ENCODE measurements at regions not wholly inside any gene's neighbourhood (a gene's known extent, or its start where the extent isn't known, plus 50 kb on each side); places are given as distances from the start of the nearest gene placed in this dataset.

- Histone ChIP-seq H3K36me3 (ENCODE audit: control insufficient read depth in 2 of 2, extremely low read depth in 1 of 2, insufficient read depth in 1 of 2, low read length in 1 of 2) (no peaks in the 10 kb centered on the region), H3K4me3 (ENCODE audit: control insufficient read depth in 1 of 2, extremely low read depth in 1 of 2, low read length in 1 of 2) (no peak overlapping the region), H3K4me1 (ENCODE audit: control insufficient read depth in 1 of 2, extremely low read depth in 1 of 2, insufficient read depth in 2 of 2, low read length in 2 of 2) (no peaks in the 10 kb centered on the region), H3K27ac (ENCODE audit: low read length) (no peak overlapping the region), H3K27me3 (replicated peaks in 1 of 2; ENCODE audit: control insufficient read depth in 2 of 2, extremely low read depth in 1 of 2, insufficient read depth in 2 of 2, low read length in 1 of 2) (no peaks in the 10 kb centered on the region), H3K9me3 (no peaks in the 10 kb centered on the region)
- ChIA-PET CTCF (no interaction called here), POLR2A (no interaction called here)
- Mint-ChIP-seq H3K9me3 (no peaks in the 10 kb centered on the region), H3K27me3 (peaks cover 13 to 33% of the 10 kb centered on the region in 2 donors), H3K4me3 (no peak overlapping the region), H3K36me3 (no peaks in the 10 kb centered on the region), H3K27ac (no peak overlapping the region), H3K4me1 (no peaks in the 10 kb centered on the region)
- DNase-seq (no peak), ATAC-seq (replicated peaks in 1 of 4) (no peak)
- WGBS (ENCODE audit: insufficient coverage): no CpG with 5 or more reads among the region's 7 CpGs
Measured at GRCh38 chrX:107561468-107562215, 66.7 kb upstream of the PRPS1 start.

- no peaks in the 10 kb centered on the region for H3K36me3 Mint-ChIP-seq
- H3K27me3 ChIP-seq (replicated peaks in 1 of 2; ENCODE audit: control insufficient read depth in 2 of 2, extremely low read depth in 1 of 2, insufficient read depth in 2 of 2, low read length in 1 of 2): no peaks in the 10 kb centered on the region
- no peak for DNase-seq
- no peaks in the 10 kb centered on the region for H3K9me3 ChIP-seq
- H3K9me3 Mint-ChIP-seq: no peaks in the 10 kb centered on the region
- no peak overlapping the region for H3K27ac ChIP-seq (ENCODE audit: low read length)
- CTCF ChIA-PET: no interaction called here
- ATAC-seq (replicated peaks in 1 of 4): no peak
- H3K4me1 Mint-ChIP-seq: no peaks in the 10 kb centered on the region
- POLR2A ChIA-PET: no interaction called here
- H3K4me1 ChIP-seq (ENCODE audit: control insufficient read depth in 1 of 2, extremely low read depth in 1 of 2, insufficient read depth in 2 of 2, low read length in 2 of 2): no peaks in the 10 kb centered on the region
- 63% methylated on average over 2 of the region's 3 CpGs for WGBS (ENCODE audit: insufficient coverage)
- H3K27ac Mint-ChIP-seq: no peak overlapping the region
- H3K36me3 ChIP-seq (ENCODE audit: control insufficient read depth in 2 of 2, extremely low read depth in 1 of 2, insufficient read depth in 1 of 2, low read length in 1 of 2): no peaks in the 10 kb centered on the region
- H3K27me3 Mint-ChIP-seq: peaks cover 16 to 33% of the 10 kb centered on the region in 2 donors
- H3K4me3 ChIP-seq (ENCODE audit: control insufficient read depth in 1 of 2, extremely low read depth in 1 of 2, low read length in 1 of 2): no peak overlapping the region
- no peak overlapping the region for H3K4me3 Mint-ChIP-seq
Measured at GRCh38 chrX:107562482-107562881, 65.8 kb upstream of the PRPS1 start.

GRCh38 chrX:107563824-107564223 is 64.5 kb upstream of the PRPS1 start:
- DNase-seq (no peak), ATAC-seq (replicated peaks in 1 of 4) (no peak)
- H3K36me3 ChIP-seq (ENCODE audit: control insufficient read depth in 2 of 2, extremely low read depth in 1 of 2, insufficient read depth in 1 of 2, low read length in 1 of 2): no peaks in the 10 kb centered on the region
- no peaks in the 10 kb centered on the region for H3K4me1 ChIP-seq (ENCODE audit: control insufficient read depth in 1 of 2, extremely low read depth in 1 of 2, insufficient read depth in 2 of 2, low read length in 2 of 2)
- H3K4me3 ChIP-seq (ENCODE audit: control insufficient read depth in 1 of 2, extremely low read depth in 1 of 2, low read length in 1 of 2): no peak overlapping the region
- Mint-ChIP-seq H3K27me3 (peaks cover 16 to 33% of the 10 kb centered on the region in 2 donors), H3K4me3 (no peak overlapping the region), H3K9me3 (no peaks in the 10 kb centered on the region), H3K36me3 (no peaks in the 10 kb centered on the region), H3K4me1 (no peaks in the 10 kb centered on the region), H3K27ac (no peak overlapping the region)
- CTCF ChIA-PET: no interaction called here
- no peak overlapping the region for H3K27ac ChIP-seq (ENCODE audit: low read length)
- WGBS (ENCODE audit: insufficient coverage): 88% methylated on average over 2 of the region's 4 CpGs
- no peaks in the 10 kb centered on the region for H3K9me3 ChIP-seq
- POLR2A ChIA-PET: no interaction called here
- H3K27me3 ChIP-seq (replicated peaks in 1 of 2; ENCODE audit: control insufficient read depth in 2 of 2, extremely low read depth in 1 of 2, insufficient read depth in 2 of 2, low read length in 1 of 2): no peaks in the 10 kb centered on the region

- ChIA-PET CTCF (no interaction called here), POLR2A (no interaction called here)
- no peak for ATAC-seq (replicated peaks in 1 of 4)
- Mint-ChIP-seq H3K9me3 (no peaks in the 10 kb centered on the region), H3K36me3 (no peaks in the 10 kb centered on the region), H3K4me3 (no peak overlapping the region), H3K4me1 (no peaks in the 10 kb centered on the region), H3K27ac (no peak overlapping the region), H3K27me3 (peaks cover 16 to 30% of the 10 kb centered on the region in 2 donors)
- no peaks in the 10 kb centered on the region for H3K27me3 ChIP-seq (replicated peaks in 1 of 2; ENCODE audit: control insufficient read depth in 2 of 2, extremely low read depth in 1 of 2, insufficient read depth in 2 of 2, low read length in 1 of 2)
- H3K9me3 ChIP-seq: no peaks in the 10 kb centered on the region
- H3K36me3 ChIP-seq (ENCODE audit: control insufficient read depth in 2 of 2, extremely low read depth in 1 of 2, insufficient read depth in 1 of 2, low read length in 1 of 2): no peaks in the 10 kb centered on the region
- WGBS (ENCODE audit: insufficient coverage): no CpG with 5 or more reads among the region's 3 CpGs
- no peak overlapping the region for H3K4me3 ChIP-seq (ENCODE audit: control insufficient read depth in 1 of 2, extremely low read depth in 1 of 2, low read length in 1 of 2)
- no peak for DNase-seq
- no peak overlapping the region for H3K27ac ChIP-seq (ENCODE audit: low read length)
- no peaks in the 10 kb centered on the region for H3K4me1 ChIP-seq (ENCODE audit: control insufficient read depth in 1 of 2, extremely low read depth in 1 of 2, insufficient read depth in 2 of 2, low read length in 2 of 2)
Measured at GRCh38 chrX:107565015-107565414, 63.3 kb upstream of the PRPS1 start.

- ChIA-PET POLR2A (no interaction called here), CTCF (no interaction called here)
- ATAC-seq (replicated peaks in 1 of 4): no peak
- Mint-ChIP-seq H3K27ac (no peak overlapping the region), H3K4me1 (no peaks in the 10 kb centered on the region), H3K36me3 (no peaks in the 10 kb centered on the region), H3K27me3 (peaks cover 16 to 30% of the 10 kb centered on the region in 2 donors), H3K9me3 (no peaks in the 10 kb centered on the region), H3K4me3 (no peak overlapping the region)
- no CpG with 5 or more reads among the region's 7 CpGs for WGBS (ENCODE audit: insufficient coverage)
- no peaks in the 10 kb centered on the region for H3K36me3 ChIP-seq (ENCODE audit: control insufficient read depth in 2 of 2, extremely low read depth in 1 of 2, insufficient read depth in 1 of 2, low read length in 1 of 2)
- H3K4me1 ChIP-seq (ENCODE audit: control insufficient read depth in 1 of 2, extremely low read depth in 1 of 2, insufficient read depth in 2 of 2, low read length in 2 of 2): no peaks in the 10 kb centered on the region
- no peak overlapping the region for H3K4me3 ChIP-seq (ENCODE audit: control insufficient read depth in 1 of 2, extremely low read depth in 1 of 2, low read length in 1 of 2)
- H3K27me3 ChIP-seq (replicated peaks in 1 of 2; ENCODE audit: control insufficient read depth in 2 of 2, extremely low read depth in 1 of 2, insufficient read depth in 2 of 2, low read length in 1 of 2): no peaks in the 10 kb centered on the region
- no peaks in the 10 kb centered on the region for H3K9me3 ChIP-seq
- DNase-seq: no peak
- H3K27ac ChIP-seq (ENCODE audit: low read length): no peak overlapping the region
Measured at GRCh38 chrX:107565931-107566603, 62.2 kb upstream of the PRPS1 start.

- DNase-seq (no peak), ATAC-seq (replicated peaks in 1 of 4) (no peak)
- ChIA-PET POLR2A (no interaction called here), CTCF (no interaction called here)
- H3K4me1 Mint-ChIP-seq: no peaks in the 10 kb centered on the region
- no CpG with 5 or more reads among the region's 2 CpGs for WGBS (ENCODE audit: insufficient coverage)
- no peaks in the 10 kb centered on the region for H3K36me3 Mint-ChIP-seq
- H3K27me3 ChIP-seq (replicated peaks in 1 of 2; ENCODE audit: control insufficient read depth in 2 of 2, extremely low read depth in 1 of 2, insufficient read depth in 2 of 2, low read length in 1 of 2): no peaks in the 10 kb centered on the region
- H3K4me3 Mint-ChIP-seq: no peak overlapping the region
- H3K4me3 ChIP-seq (ENCODE audit: control insufficient read depth in 1 of 2, extremely low read depth in 1 of 2, low read length in 1 of 2): no peak overlapping the region
- H3K36me3 ChIP-seq (ENCODE audit: control insufficient read depth in 2 of 2, extremely low read depth in 1 of 2, insufficient read depth in 1 of 2, low read length in 1 of 2): no peaks in the 10 kb centered on the region
- H3K4me1 ChIP-seq (ENCODE audit: control insufficient read depth in 1 of 2, extremely low read depth in 1 of 2, insufficient read depth in 2 of 2, low read length in 2 of 2): no peaks in the 10 kb centered on the region
- H3K27ac ChIP-seq (ENCODE audit: low read length): no peak overlapping the region
- peaks cover 14 to 26% of the 10 kb centered on the region in 2 donors for H3K27me3 Mint-ChIP-seq
- H3K9me3 Mint-ChIP-seq: no peaks in the 10 kb centered on the region
- H3K27ac Mint-ChIP-seq: no peak overlapping the region
- no peaks in the 10 kb centered on the region for H3K9me3 ChIP-seq
Measured at GRCh38 chrX:107566604-107567262, 61.6 kb upstream of the PRPS1 start.

All from T-cell (primary cell).